NB4 (cell line): ENCODE measurements at regions not wholly inside any gene's neighbourhood (a gene's known extent, or its start where the extent isn't known, plus 50 kb on each side); places are given as distances from the start of the nearest gene placed in this dataset.

Source experiments
- DNase-seq: peaks from one replicate; pipeline ENCODE4 v3.0.0; 2010; ENCODE audit warnings: low read depth
- H3K4me3 ChIP-seq: one replicate; pipeline ENCODE4 v1.5.1; 2011; ENCODE audit warnings: mild to moderate bottlenecking, low read depth, low read length, moderate library complexity
- MYC ChIP-seq: IDR thresholded peaks from 2 replicates; pipeline ENCODE4 v1.6.1; 2011; ENCODE audit warnings: low read depth, low read length
- POLR2A ChIP-seq: IDR thresholded peaks from 2 replicates; pipeline ENCODE4 v1.6.1; 2011; ENCODE audit warnings: mild to moderate bottlenecking; ENCODE audit not compliant: insufficient read length; ENCODE audit errors: extremely low read depth
- TF ChIP-seq, protein P1 (sequence below): IDR thresholded peaks from one replicate; pipeline ENCODE4 v1.5.1; 2012; ENCODE audit warnings: low read depth, low read length
- TF ChIP-seq, protein P2 (sequence below): IDR thresholded peaks from 2 replicates; pipeline ENCODE4 v1.6.1; 2011; ENCODE audit warnings: low read depth, low read length

DNA sequence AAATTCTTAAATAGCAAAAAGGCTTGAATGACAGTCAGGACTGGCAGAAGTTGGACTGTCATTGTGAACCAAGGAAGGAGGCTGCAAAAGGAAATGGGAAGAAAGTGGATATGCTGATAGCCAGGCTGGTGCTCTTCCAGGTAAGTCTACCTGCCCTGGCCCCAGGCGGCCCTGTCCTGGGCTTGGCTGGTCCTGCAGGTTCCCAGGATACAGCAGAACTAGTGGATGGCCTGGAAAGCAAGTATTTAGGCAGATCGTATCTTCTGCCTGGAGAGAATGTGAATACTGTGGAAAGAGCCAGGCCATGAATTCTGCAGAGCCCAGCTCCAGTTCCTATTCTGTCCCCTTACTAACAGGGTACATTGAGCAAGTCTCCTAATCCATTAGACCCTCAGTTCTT is 149.3 kb downstream of the SEC61B start:
- H3K4me3 ChIP-seq: no peak overlapping the region
- TF ChIP-seq, protein P1, sequence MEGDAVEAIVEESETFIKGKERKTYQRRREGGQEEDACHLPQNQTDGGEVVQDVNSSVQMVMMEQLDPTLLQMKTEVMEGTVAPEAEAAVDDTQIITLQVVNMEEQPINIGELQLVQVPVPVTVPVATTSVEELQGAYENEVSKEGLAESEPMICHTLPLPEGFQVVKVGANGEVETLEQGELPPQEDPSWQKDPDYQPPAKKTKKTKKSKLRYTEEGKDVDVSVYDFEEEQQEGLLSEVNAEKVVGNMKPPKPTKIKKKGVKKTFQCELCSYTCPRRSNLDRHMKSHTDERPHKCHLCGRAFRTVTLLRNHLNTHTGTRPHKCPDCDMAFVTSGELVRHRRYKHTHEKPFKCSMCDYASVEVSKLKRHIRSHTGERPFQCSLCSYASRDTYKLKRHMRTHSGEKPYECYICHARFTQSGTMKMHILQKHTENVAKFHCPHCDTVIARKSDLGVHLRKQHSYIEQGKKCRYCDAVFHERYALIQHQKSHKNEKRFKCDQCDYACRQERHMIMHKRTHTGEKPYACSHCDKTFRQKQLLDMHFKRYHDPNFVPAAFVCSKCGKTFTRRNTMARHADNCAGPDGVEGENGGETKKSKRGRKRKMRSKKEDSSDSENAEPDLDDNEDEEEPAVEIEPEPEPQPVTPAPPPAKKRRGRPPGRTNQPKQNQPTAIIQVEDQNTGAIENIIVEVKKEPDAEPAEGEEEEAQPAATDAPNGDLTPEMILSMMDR: no peak
- no peak for TF ChIP-seq POLR2A
- no peak for TF ChIP-seq MYC
- TF ChIP-seq, protein P2, sequence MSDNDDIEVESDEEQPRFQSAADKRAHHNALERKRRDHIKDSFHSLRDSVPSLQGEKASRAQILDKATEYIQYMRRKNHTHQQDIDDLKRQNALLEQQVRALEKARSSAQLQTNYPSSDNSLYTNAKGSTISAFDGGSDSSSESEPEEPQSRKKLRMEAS: no peak
- no peak for DNase-seq

- TF ChIP-seq MYC: no peak
- TF ChIP-seq, protein P2: no peak
- TF ChIP-seq, protein P1: no peak
- no peak for TF ChIP-seq POLR2A
- DNase-seq: no peak
- H3K4me3 ChIP-seq: no peak overlapping the region
Measured at GRCh38 chr9:99373912-99374311, 151.8 kb downstream of the SEC61B start.

DNA sequence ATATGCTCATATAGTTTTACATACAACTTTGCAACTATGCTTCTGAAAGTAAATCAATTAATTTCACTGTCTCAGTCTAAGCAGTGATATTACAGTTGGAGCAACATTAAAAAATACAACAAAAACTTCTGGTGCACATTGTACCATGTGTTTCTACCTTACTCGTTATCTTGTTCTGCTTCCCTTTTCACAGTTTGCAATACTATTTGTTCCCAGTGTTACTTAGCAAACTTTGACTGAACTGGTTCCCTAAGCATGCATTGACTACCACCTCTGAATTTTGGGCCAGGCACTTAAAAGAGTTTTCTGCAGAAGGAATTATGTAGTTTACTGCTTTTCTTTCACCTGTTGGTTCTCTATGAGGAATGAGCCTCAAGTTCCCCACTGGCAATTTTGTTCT is 152.7 kb downstream of the SEC61B start:
- no peak for DNase-seq
- H3K4me3 ChIP-seq: no peak overlapping the region
- no peak for TF ChIP-seq MYC
- TF ChIP-seq, protein P2: no peak
- TF ChIP-seq, protein P1: no peak
- TF ChIP-seq POLR2A: no peak

GRCh38 chr9:99375481-99375880 is 153.4 kb downstream of the SEC61B start:
- no peak overlapping the region for H3K4me3 ChIP-seq
- TF ChIP-seq, protein P2: no peak
- no peak for TF ChIP-seq MYC
- TF ChIP-seq, protein P1: no peak
- no peak for TF ChIP-seq POLR2A
- DNase-seq: no peak

DNA sequence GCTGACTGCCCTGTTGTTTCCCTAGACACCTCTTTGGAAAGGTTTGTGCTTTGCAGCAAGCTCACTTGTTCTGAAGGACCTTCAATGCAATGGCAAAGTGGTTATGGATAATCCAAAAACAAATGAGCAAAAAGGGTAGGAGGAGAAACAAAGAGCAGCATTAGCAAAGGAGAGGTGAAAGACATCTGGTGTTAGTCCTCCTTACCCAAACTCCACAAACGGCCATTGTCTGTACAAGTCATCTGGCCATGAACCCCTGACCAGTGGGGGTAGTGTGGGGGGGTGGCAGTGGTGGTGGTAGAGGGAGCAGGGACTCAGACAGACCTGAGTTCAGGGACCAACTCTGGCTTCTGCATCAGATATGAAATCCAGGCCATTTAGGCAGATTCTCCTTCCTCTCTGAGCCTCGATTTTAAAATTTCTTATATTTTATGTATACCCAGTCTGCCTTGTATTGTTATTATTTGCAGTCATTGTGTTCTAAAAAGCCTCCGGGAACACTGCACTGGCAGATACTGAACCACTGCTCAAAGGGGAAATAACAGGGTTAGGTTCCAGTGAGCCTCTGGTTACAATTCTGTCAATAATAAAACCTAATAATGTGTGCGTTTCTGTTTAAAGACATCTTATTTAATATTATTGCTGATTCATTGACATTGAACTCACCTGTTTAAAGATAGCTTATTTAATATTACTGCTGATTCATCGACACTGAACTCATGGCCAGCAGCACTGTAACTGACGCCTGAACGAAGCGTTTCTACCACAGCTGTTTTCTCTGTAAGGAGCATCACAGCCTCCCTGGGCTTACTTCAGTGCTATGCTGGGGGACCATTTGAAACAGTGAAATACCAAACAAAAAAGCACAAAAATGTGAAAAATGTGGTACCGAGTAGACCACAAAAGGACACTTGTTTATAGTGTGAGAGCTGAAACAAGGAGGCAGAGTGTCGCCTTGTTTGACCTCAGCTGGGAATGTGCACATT is 156.0 kb downstream of the SEC61B start:
- no peak for TF ChIP-seq POLR2A
- TF ChIP-seq, protein P2: no peak
- TF ChIP-seq, protein P1: no peak
- TF ChIP-seq MYC: no peak

More for the DNA sequence above, 156.0 kb downstream of the SEC61B start:
- no peak overlapping the region for H3K4me3 ChIP-seq
- no peak for DNase-seq
